ENCODE measurements at regions not wholly inside any gene's neighbourhood (a gene's known extent, or its start where the extent isn't known, plus 50 kb on each side); places are given as distances from the start of the nearest gene placed in this dataset.
"Not testable (repeated sequence)": the region's sequence is repeated elsewhere in the genome, so short reads cannot be mapped to it uniquely, and the experiment has no call there.

DNA sequence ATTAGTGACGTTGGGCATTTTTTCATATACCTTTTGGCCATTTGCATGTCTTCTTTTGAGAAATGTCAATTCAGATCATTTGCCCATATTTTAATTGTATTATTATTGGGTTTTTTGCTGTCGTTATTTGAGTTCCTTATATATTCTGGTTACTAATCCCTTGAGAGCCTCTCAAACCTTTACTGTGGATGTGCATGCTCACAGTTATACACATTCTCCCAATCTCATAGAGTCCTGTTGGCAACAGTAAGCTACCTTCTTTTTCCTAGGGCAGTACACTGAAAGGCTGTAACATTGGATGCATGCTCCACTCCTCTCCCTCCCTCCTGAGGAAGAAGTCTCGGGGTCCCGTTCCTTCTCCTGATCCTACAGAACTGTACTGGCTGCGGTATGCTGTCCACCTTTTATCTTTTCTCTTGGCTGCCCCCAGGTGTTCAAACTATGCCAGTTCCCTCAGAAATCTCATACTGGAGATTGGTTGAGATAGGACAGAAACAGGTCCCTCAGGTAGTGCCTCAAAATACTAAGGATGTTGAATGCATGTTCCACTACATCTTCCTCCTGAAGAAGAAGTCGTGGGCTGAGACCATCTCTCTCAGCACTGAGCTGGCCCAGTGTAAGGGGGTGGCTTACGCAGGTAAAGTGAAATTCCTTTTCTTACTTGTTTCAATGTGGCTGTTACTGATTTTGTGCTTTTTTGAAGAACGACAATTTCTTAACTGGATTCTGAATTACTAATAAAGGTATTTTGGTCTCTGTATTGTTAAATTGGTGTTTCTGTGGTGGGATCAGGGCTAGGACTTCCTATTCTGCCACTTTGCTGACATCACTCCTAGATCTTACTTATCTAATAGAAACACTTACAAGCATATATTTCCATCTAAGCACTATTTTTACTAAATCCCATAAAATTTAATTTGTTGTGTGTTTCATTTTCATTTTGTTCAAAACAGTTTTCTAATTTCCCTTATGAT lies 145.4 kb upstream of the HUWE1 start:
- H3K23ac ChIP-seq (ENCODE audit: low read depth, low read length, poor library complexity), result no peak overlapping the region
- H2BK12ac ChIP-seq (ENCODE audit: low read length), result no peak overlapping the region
- no peak overlapping the region for H2AFZ ChIP-seq (ENCODE audit: low read length)
- H2BK15ac ChIP-seq (ENCODE audit: low read length), result no peak overlapping the region
- H3K9ac ChIP-seq (ENCODE audit: low read depth, low read length, poor library complexity), result no peak overlapping the region
- no peak overlapping the region for H3K4me3 ChIP-seq (ENCODE audit: low read length in 2 of 2)
- H3K4me1 ChIP-seq (ENCODE audit: control insufficient read depth in 2 of 2, insufficient read depth in 1 of 2, low read depth in 1 of 2, low read length in 2 of 2), result no peaks in the 10 kb centered on the region
- no peak overlapping the region for H4K8ac ChIP-seq (ENCODE audit: low read depth, low read length)
- H3K18ac ChIP-seq (ENCODE audit: low read length), result no peak overlapping the region
- no peak overlapping the region for H3K14ac ChIP-seq (ENCODE audit: low read length)
- H2AK5ac ChIP-seq (ENCODE audit: low read depth, low read length), result no peak overlapping the region
- H3K4me2 ChIP-seq (ENCODE audit: insufficient read depth, low read length, poor library complexity, severe bottlenecking), result no peak overlapping the region
- H3K27me3 ChIP-seq (ENCODE audit: control insufficient read depth in 3 of 3, insufficient read depth in 3 of 3, low read depth in 1 of 3, low read length in 3 of 3), result no peaks in the 10 kb centered on the region
- no peak overlapping the region for H3K27ac ChIP-seq (replicated peaks; ENCODE audit: low read length)
- H3K79me1 ChIP-seq (ENCODE audit: low read depth, low read length), result no peaks in the 10 kb centered on the region
- no peak overlapping the region for H3K4ac ChIP-seq (ENCODE audit: low read length)
- no peaks in the 10 kb centered on the region for H3K36me3 ChIP-seq (replicated peaks in 1 of 2; ENCODE audit: control insufficient read depth in 2 of 2, insufficient read depth in 2 of 2, low read length in 2 of 2)
- no peaks in the 10 kb centered on the region for H3K9me3 ChIP-seq (replicated peaks in 1 of 2; ENCODE audit: control insufficient read depth in 2 of 2, insufficient read depth in 1 of 2, low read depth in 1 of 2, low read length in 2 of 2)
- WGBS, 2 donors (ENCODE audit: extremely low coverage in 2 of 2, insufficient read length in 2 of 2, insufficient replicate concordance in 1 of 2), result no CpG with 5 or more reads among the region's 8 CpGs
- no peak overlapping the region for H4K91ac ChIP-seq (ENCODE audit: low read depth, low read length, poor library complexity)
- H2BK120ac ChIP-seq (ENCODE audit: low read depth, low read length), result no peak overlapping the region
- no peak overlapping the region for H2BK5ac ChIP-seq (ENCODE audit: low read length)
- DNase-seq (ENCODE audit: low spot score), result peak; percentile 2

DNA sequence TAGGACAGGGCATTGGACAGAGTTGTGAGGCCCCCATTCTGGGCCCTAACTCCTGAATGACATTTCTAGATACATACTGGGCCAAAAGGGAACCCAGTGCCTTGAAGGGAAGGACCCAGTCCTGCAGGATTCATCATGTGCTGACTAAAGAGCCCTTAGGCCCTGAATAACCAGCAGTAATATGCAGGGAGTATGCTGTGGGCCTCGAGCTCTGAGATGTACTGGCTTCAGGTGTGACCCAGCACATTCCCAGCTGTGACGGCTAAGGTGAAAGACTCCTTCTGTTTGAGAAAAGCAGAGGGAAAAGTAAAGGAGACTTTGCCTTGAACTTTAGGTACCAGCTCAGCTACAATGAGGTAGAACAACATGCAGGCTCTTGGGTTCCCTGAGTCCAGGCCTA lies 138.2 kb upstream of the HUWE1 start:
- no peak overlapping the region for H3K9ac ChIP-seq (ENCODE audit: low read depth, low read length, poor library complexity)

DNA sequence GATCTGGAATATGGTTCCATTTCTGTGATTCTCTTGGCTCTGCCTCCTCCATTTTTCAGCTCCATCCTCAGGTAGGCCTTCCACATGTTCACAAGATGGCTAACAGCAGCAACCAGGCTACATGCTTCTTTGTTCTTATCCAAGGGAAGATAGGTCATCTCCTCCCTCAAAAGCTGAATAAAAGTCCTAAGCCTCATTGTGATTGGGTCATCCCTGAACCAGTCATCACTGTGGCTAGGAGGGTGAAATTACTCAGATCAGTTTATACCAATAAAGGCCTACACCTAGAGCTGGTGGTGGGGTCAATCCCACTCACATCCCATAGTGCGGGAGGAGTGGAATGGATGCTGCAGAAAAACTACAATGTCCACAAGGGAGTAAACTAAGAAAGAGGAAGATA lies 131.6 kb upstream of the HUWE1 start:
- not testable (repeated sequence) for H3K27ac ChIP-seq (replicated peaks; ENCODE audit: low read length); H2BK15ac ChIP-seq (ENCODE audit: low read length)
- no CpG with 5 or more reads among the region's 1 CpG for WGBS, 2 donors (ENCODE audit: extremely low coverage in 2 of 2, insufficient read length in 2 of 2, insufficient replicate concordance in 1 of 2)

More for the DNA sequence above, 138.2 kb upstream of the HUWE1 start:
- Histone ChIP-seq H3K23ac (ENCODE audit: low read depth, low read length, poor library complexity) (no peak overlapping the region), H3K4me3 (ENCODE audit: low read length in 2 of 2) (no peak overlapping the region), H2BK15ac (ENCODE audit: low read length) (no peak overlapping the region), H3K36me3 (replicated peaks in 1 of 2; ENCODE audit: control insufficient read depth in 2 of 2, insufficient read depth in 2 of 2, low read length in 2 of 2) (no peaks in the 10 kb centered on the region), H4K91ac (ENCODE audit: low read depth, low read length, poor library complexity) (no peak overlapping the region), H3K4me1 (ENCODE audit: control insufficient read depth in 2 of 2, insufficient read depth in 1 of 2, low read depth in 1 of 2, low read length in 2 of 2) (no peaks in the 10 kb centered on the region), H2BK5ac (ENCODE audit: low read length) (no peak overlapping the region), H2AFZ (ENCODE audit: low read length) (no peak overlapping the region), H4K8ac (ENCODE audit: low read depth, low read length) (no peak overlapping the region), H3K14ac (ENCODE audit: low read length) (no peak overlapping the region), H3K4me2 (ENCODE audit: insufficient read depth, low read length, poor library complexity, severe bottlenecking) (no peak overlapping the region), H3K9me3 (replicated peaks in 1 of 2; ENCODE audit: control insufficient read depth in 2 of 2, insufficient read depth in 1 of 2, low read depth in 1 of 2, low read length in 2 of 2) (no peaks in the 10 kb centered on the region), H2BK12ac (ENCODE audit: low read length) (no peak overlapping the region), H3K79me1 (ENCODE audit: low read depth, low read length) (no peaks in the 10 kb centered on the region), H3K27ac (replicated peaks; ENCODE audit: low read length) (no peak overlapping the region), H3K18ac (ENCODE audit: low read length) (no peak overlapping the region), H2BK120ac (ENCODE audit: low read depth, low read length) (no peak overlapping the region), H2AK5ac (ENCODE audit: low read depth, low read length) (no peak overlapping the region), H3K27me3 (ENCODE audit: control insufficient read depth in 3 of 3, insufficient read depth in 3 of 3, low read depth in 1 of 3, low read length in 3 of 3) (peaks cover 0 to 3% (median 0%) of the 10 kb centered on the region in 3 experiments), H3K4ac (ENCODE audit: low read length) (no peak overlapping the region)
- no CpG with 5 or more reads among the region's 2 CpGs for WGBS, 2 donors (ENCODE audit: extremely low coverage in 2 of 2, insufficient read length in 2 of 2, insufficient replicate concordance in 1 of 2)
- DNase-seq (ENCODE audit: low spot score), result no peak

GRCh38 chrX:53817548-53817947 lies 131.0 kb upstream of the HUWE1 start:
- no peak for DNase-seq (ENCODE audit: low spot score)
- Histone ChIP-seq H2BK120ac (ENCODE audit: low read depth, low read length) (no peak overlapping the region), H2AK5ac (ENCODE audit: low read depth, low read length) (no peak overlapping the region), H3K4me2 (ENCODE audit: insufficient read depth, low read length, poor library complexity, severe bottlenecking) (no peak overlapping the region), H2BK15ac (ENCODE audit: low read length) (no peak overlapping the region), H2BK12ac (ENCODE audit: low read length) (no peak overlapping the region), H4K8ac (ENCODE audit: low read depth, low read length) (no peak overlapping the region), H3K4ac (ENCODE audit: low read length) (no peak overlapping the region), H2AFZ (ENCODE audit: low read length) (no peak overlapping the region), H3K18ac (ENCODE audit: low read length) (no peak overlapping the region), H3K9ac (ENCODE audit: low read depth, low read length, poor library complexity) (no peak overlapping the region), H2BK5ac (ENCODE audit: low read length) (no peak overlapping the region), H3K79me1 (ENCODE audit: low read depth, low read length) (no peaks in the 10 kb centered on the region), H4K91ac (ENCODE audit: low read depth, low read length, poor library complexity) (no peak overlapping the region), H3K14ac (ENCODE audit: low read length) (no peak overlapping the region), H3K27me3 (ENCODE audit: control insufficient read depth in 3 of 3, insufficient read depth in 3 of 3, low read depth in 1 of 3, low read length in 3 of 3) (no peaks in the 10 kb centered on the region), H3K4me1 (ENCODE audit: control insufficient read depth in 2 of 2, insufficient read depth in 1 of 2, low read depth in 1 of 2, low read length in 2 of 2) (no peaks in the 10 kb centered on the region), H3K27ac (replicated peaks; ENCODE audit: low read length) (no peak overlapping the region), H3K4me3 (ENCODE audit: low read length in 2 of 2) (no peak overlapping the region), H3K9me3 (replicated peaks in 1 of 2; ENCODE audit: control insufficient read depth in 2 of 2, insufficient read depth in 1 of 2, low read depth in 1 of 2, low read length in 2 of 2) (no peaks in the 10 kb centered on the region), H3K23ac (ENCODE audit: low read depth, low read length, poor library complexity) (no peak overlapping the region), H3K36me3 (replicated peaks in 1 of 2; ENCODE audit: control insufficient read depth in 2 of 2, insufficient read depth in 2 of 2, low read length in 2 of 2) (no peaks in the 10 kb centered on the region)
- no CpG with 5 or more reads among the region's 3 CpGs for WGBS, 2 donors (ENCODE audit: extremely low coverage in 2 of 2, insufficient read length in 2 of 2, insufficient replicate concordance in 1 of 2)

More for the DNA sequence above, 131.6 kb upstream of the HUWE1 start:
- not testable (repeated sequence) for H2BK5ac ChIP-seq (ENCODE audit: low read length); H2AK5ac ChIP-seq (ENCODE audit: low read depth, low read length); H3K18ac ChIP-seq (ENCODE audit: low read length); H3K4me2 ChIP-seq (ENCODE audit: insufficient read depth, low read length, poor library complexity, severe bottlenecking); H3K9ac ChIP-seq (ENCODE audit: low read depth, low read length, poor library complexity); DNase-seq (ENCODE audit: low spot score); H3K27me3 ChIP-seq (ENCODE audit: control insufficient read depth in 3 of 3, insufficient read depth in 3 of 3, low read depth in 1 of 3, low read length in 3 of 3); H3K79me1 ChIP-seq (ENCODE audit: low read depth, low read length); H3K4me1 ChIP-seq (ENCODE audit: control insufficient read depth in 2 of 2, insufficient read depth in 1 of 2, low read depth in 1 of 2, low read length in 2 of 2); H3K4ac ChIP-seq (ENCODE audit: low read length); H3K14ac ChIP-seq (ENCODE audit: low read length); H2AFZ ChIP-seq (ENCODE audit: low read length); H3K9me3 ChIP-seq (replicated peaks in 1 of 2; ENCODE audit: control insufficient read depth in 2 of 2, insufficient read depth in 1 of 2, low read depth in 1 of 2, low read length in 2 of 2); H4K91ac ChIP-seq (ENCODE audit: low read depth, low read length, poor library complexity); H2BK12ac ChIP-seq (ENCODE audit: low read length); H3K4me3 ChIP-seq (ENCODE audit: low read length in 2 of 2); H2BK120ac ChIP-seq (ENCODE audit: low read depth, low read length); H3K36me3 ChIP-seq (replicated peaks in 1 of 2; ENCODE audit: control insufficient read depth in 2 of 2, insufficient read depth in 2 of 2, low read length in 2 of 2); H3K23ac ChIP-seq (ENCODE audit: low read depth, low read length, poor library complexity); H4K8ac ChIP-seq (ENCODE audit: low read depth, low read length)
